OCI-LY1 (cell line): ENCODE measurements at regions not wholly inside any gene's neighbourhood (a gene's known extent, or its start where the extent isn't known, plus 50 kb on each side); places are given as distances from the start of the nearest gene placed in this dataset.

Experiments
- CTCF ChIP-seq: fragments of 200-600 bp; sonication (generic), shearing (Covaris generic); IDR thresholded peaks from 2 replicates; pipeline ENCODE4 v1.5.1; 2017; ENCODE audit warnings: mild to moderate bottlenecking, antibody characterized with exemption, low read length, moderate library complexity, mixed read lengths
- EZH2 ChIP-seq: fragments of 200-600 bp; sonication (generic), shearing (Covaris generic); IDR thresholded peaks from 2 replicates; pipeline ENCODE4 v1.8.0; 2017; ENCODE audit warnings: borderline replicate concordance, mixed run types, mild to moderate bottlenecking, antibody characterized with exemption, low read length, moderate library complexity, mixed read lengths

GRCh38 chr5:159620853-159621540, 290.7 kb upstream of the IL12B start:
- TF ChIP-seq CTCF = no peak
- no peak for TF ChIP-seq EZH2
